ENCODE measurements at regions not wholly inside any gene's neighbourhood (a gene's known extent, or its start where the extent isn't known, plus 50 kb on each side); places are given as distances from the start of the nearest gene placed in this dataset.

DNA sequence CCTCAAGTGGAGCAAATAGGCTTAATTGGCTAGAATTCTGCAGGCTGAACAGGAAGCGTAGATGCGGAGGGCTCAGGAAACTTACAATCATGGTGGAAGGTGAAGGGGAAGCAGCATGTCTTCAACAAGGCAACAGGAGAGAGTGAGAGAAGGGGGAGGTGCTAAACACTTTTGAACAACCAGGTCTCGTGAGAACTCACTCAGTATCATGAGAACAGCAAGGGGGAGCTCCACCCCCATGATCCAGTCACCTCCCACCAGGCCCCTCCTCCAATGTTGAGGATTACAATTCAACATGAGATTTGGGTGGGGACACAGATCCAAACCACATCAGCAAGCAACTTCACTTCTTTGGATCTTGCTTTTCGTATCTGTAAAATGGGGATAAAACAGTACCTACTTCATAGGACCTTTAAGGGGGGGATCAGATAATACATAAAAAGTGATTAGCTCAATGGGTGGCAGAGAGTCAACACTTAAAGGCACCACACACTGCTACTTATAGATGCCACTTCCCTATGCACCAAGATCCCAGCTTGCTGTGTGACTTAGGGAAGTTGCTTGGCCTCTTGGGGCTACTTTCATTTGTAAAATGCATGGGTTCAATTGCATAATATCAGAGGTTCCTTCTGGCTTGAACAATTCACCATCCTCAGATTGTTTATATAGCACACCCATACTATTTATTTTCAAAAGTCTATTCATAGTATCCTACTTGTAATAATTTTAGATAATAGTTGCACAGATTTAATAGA is 184.8 kb upstream of the RPH3A start:
- DNase-seq (ENCODE audit: extremely low spot score) = no peak
- ChIA-PET POLR2A (no interaction called here), CTCF (interaction anchor here (0.8 kb wide), 1 partner anchor 10 kb away, joined by 4 read pairs; no protein-coding TSS in a partner anchor)
- TF ChIP-seq, protein P1, sequence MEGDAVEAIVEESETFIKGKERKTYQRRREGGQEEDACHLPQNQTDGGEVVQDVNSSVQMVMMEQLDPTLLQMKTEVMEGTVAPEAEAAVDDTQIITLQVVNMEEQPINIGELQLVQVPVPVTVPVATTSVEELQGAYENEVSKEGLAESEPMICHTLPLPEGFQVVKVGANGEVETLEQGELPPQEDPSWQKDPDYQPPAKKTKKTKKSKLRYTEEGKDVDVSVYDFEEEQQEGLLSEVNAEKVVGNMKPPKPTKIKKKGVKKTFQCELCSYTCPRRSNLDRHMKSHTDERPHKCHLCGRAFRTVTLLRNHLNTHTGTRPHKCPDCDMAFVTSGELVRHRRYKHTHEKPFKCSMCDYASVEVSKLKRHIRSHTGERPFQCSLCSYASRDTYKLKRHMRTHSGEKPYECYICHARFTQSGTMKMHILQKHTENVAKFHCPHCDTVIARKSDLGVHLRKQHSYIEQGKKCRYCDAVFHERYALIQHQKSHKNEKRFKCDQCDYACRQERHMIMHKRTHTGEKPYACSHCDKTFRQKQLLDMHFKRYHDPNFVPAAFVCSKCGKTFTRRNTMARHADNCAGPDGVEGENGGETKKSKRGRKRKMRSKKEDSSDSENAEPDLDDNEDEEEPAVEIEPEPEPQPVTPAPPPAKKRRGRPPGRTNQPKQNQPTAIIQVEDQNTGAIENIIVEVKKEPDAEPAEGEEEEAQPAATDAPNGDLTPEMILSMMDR (IDR thresholded peaks at IDR 0.05; ENCODE audit: control extremely low read depth, extremely low read depth, low read depth, missing control alignments) = no peak

DNA sequence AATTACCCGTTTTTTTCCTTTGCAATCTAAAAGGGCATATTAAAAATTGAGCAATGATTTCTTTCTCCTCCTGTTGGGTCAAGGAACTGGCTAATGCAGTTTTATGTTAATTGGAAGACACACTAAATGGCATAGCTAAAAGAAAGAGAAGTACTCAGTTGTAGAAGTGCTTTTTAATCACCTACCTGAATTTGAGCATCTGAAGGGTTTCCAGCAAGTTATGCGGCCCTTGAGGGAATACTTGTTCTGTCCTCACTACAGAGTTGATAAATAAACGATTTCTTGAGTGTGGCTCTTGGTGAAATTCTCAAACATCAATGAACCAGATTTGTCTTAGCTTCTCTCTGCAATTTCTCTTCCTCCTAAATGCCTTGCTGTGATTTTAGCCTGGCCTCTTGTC is 184.1 kb upstream of the RPH3A start:
- CTCF ChIA-PET = no interaction called here
- POLR2A ChIA-PET = no interaction called here

DNA sequence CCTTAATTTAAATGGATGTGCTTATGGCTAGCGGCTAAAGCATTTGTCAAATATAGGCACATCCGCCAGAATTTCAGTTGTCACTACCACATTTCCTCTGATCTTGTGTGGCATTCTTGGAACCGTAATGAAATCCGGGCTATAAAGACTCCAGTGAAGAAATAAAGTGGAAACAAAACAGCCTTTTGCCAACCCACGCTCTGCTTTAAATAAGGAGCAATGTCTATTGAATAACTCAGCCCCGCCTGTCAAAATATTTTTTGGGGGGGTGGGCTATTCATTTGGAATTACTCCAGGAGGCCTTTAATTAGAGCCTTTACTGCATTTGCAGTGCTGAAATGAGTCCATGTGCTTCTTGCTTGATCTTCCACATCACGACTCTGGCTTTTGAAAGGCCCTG is 179.6 kb upstream of the RPH3A start:
- POLR2A ChIA-PET = no interaction called here
- TF ChIP-seq, protein P1 (IDR thresholded peaks at IDR 0.05; ENCODE audit: control extremely low read depth, extremely low read depth, low read depth, missing control alignments) = no peak
- no peak for DNase-seq (ENCODE audit: extremely low spot score)
- CTCF ChIA-PET = no interaction called here

More for the DNA sequence above, 184.1 kb upstream of the RPH3A start:
- DNase-seq (ENCODE audit: extremely low spot score) = no peak
- TF ChIP-seq, protein P1 (IDR thresholded peaks at IDR 0.05; ENCODE audit: control extremely low read depth, extremely low read depth, low read depth, missing control alignments) = no peak

DNA sequence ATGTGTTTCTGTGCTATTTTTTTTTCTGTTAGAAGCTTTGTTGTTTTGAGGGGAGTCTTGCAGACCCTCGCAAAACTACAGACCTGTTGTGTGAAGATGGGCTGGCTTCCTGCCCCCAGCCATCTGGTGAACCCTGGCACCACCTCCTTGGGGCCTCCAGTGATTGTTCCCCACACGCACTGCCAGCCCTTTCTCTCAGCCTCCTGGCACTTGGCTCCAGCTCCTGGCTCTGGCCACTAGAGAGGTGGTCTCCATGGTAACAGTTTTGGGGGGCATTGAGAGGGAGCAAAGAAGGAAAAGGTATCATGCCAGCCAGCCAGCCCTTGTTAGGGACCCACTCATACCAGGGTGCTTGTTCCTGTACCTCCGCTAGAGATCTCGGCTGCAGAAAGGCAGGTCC is 176.4 kb upstream of the RPH3A start:
- no peak for DNase-seq (ENCODE audit: extremely low spot score)

DNA sequence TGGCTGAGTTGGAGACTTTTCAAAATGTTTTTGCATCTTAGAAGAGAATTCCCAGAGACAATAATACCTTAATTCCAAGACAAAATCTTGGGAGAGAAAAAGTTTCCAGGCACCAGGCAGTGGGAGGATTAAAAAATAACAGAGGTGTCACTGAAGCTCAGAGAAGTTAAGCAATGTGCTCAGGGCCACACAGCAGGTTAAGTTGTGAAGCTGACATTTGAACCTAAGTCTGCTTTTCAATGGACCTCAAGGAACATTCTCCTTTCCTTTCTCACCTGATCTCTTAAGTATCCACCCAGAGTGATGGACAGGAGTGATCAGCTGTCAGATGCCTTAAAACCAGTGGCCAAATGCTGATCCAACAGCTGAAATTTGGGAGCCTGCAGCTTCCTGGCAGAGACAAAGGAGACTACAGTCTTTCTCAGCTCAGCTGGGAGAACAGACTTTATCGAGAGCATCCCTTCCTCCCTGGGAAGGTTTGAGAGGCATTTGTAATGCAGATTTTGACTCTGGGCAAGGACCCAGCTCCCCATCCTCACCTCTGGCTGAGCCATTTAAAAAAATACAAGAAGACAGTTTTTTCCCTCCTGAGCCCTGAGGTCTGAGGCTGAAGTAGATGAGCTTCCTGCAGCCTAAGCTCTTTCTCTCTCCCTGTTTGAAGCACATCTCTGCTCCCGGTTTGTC is 174.9 kb upstream of the RPH3A start:
- POLR2A ChIA-PET = no interaction called here
- CTCF ChIA-PET = interaction anchor here (1.2 kb wide), 1 partner anchor 10 kb away, joined by 4 read pairs; no protein-coding TSS in a partner anchor
- TF ChIP-seq, protein P1 (IDR thresholded peaks at IDR 0.05; ENCODE audit: control extremely low read depth, extremely low read depth, low read depth, missing control alignments) = no peak
- DNase-seq (ENCODE audit: extremely low spot score) = no peak

More for the DNA sequence above, 176.4 kb upstream of the RPH3A start:
- CTCF ChIA-PET = no interaction called here
- POLR2A ChIA-PET = no interaction called here
- TF ChIP-seq, protein P1 (IDR thresholded peaks at IDR 0.05; ENCODE audit: control extremely low read depth, extremely low read depth, low read depth, missing control alignments) = no peak

DNA sequence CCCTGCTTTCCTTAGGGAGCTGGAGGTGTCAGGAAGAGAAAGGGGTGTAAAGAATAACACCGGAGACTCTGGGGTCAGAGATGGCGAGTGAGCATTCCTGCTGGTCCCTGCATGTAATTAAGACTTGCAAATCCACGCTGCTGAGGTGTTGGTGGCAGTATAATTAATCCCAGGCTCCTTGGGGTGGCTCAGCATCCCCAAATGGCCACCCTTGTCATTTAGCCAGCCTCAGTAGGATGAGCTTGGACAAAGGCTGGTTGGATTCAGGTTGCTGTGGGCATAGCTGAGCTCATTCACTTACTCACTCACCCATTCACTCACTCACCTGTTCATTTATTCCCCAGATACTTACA is 174.4 kb upstream of the RPH3A start:
- TF ChIP-seq, protein P1 (IDR thresholded peaks at IDR 0.05; ENCODE audit: control extremely low read depth, extremely low read depth, low read depth, missing control alignments) = no peak
- ChIA-PET CTCF (interaction anchor here (1.2 kb wide), 1 partner anchor 10 kb away, joined by 4 read pairs; no protein-coding TSS in a partner anchor), POLR2A (no interaction called here)
- no peak for DNase-seq (ENCODE audit: extremely low spot score)

Data from GM10248 (cell line).